ENCODE measurements at regions not wholly inside any gene's neighbourhood (a gene's known extent, or its start where the extent isn't known, plus 50 kb on each side); places are given as distances from the start of the nearest gene placed in this dataset.
"Not testable (repeated sequence)": the region's sequence is repeated elsewhere in the genome, so short reads cannot be mapped to it uniquely, and the experiment has no call there.

DNA sequence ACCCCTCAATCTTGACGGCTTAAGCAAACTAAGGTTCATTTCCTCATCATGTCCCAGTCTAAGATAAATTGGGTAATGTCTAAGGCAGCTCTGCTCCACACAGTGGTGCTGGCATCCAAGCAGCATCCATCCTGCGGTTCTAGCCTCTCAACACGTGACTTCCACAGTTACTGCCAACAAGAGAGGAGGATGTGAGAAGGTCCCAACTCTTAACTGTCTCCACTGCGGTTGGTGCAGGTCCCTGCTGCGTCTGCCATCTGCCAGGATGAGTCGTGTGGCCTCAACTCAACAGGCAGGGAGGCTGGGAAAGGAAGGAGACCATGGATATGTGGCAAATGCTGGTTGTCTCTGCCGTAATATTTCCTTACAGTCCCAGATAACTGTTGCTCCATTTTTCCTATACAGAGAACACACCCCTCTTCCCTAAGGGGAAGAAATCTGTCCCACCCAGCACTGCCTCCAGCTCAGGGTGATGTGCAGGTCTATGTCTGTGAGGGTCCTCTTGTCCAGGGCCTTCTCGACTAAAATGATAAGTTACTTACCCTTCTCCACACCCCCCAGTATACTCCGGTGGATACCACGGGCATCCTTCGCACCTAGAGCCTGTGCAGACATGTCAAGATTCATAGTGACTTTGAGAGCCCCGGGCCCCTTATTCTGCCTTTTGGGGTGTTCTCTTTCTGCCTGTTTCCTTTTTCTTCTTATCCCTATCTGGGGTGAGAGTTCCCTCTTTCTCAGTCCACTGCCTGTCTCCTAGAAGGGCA, 64.7 kb downstream of the KCNJ18 start:
- no peak for DNase-seq

DNA sequence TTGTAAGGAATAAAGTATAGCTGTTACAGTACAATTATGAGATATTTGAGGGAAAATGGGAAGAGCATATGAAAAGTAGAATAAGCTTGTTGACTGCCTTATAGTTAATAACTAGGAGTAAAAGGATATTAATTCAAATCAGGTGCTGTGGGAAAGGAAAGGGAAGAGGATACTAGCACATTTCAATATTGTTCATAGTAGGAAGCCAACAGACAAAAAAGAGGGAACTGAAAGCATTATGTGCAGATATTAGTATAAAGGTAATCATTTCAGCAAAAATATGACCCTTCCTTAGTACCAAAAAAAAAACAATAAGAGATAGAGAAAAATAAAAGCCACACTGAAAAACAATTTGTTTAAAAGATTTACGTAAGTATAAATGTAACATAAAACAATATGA, 67.3 kb downstream of the KCNJ18 start:
- not testable (repeated sequence) for DNase-seq

DNA sequence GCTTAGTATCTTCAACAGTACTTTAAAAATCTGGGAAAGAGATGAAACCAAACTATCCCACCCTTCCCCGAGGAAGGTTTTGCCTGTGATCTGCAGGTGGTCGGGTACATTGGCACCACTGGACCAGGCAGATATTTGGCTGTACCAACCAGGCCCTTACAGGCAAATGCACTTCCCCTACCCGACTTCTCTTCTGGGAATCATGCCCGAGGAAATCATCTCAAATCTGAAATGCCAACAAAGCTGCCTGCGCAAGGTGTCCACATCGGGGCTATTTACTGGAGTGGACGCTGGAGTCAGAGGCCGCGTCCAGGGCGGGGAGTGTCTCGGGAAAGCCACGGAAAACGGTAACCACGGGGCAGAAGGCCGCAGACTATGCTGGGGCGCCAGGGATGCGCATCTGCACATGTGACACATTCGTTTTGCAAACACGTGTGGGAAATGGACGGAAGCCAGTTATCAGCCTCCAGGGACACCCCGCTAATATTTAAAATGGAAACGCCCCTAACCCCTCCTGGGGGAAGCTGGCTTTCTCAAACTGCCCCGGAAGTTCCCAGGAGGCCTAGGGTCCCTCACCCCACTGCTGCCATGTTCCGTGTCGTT, 71.5 kb downstream of the KCNJ18 start:
- DNase-seq = not testable (repeated sequence)

DNA sequence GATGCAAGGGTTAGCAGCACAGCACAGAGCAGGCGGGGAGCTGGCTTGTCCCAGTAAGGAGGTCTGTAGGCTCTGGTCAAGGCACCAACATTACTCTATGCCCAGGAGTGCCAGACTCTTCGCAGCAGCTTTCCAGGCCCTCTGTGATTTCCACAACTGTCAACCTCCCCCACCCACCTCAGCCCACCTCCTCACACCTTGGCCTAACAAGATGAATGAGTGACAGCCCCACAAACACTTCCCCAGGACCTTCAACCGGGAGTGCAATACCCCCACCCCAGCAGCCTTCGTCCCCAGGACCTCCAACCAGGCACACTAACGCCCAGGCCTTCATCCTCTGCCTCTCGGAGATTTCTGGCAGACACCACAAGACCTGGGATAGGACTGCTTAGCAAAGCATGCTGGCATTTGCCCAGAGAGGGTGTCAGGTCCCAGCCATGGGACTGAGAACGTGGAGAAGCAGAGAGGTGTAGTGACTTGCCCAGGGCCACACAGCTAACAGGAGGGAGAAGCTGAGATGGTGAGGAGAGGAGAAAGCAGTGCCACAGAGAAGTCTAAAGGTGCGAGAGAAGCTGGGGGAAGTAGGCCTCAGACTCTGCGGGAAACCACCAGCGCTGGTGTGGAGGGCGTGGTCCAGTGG, 73.4 kb downstream of the KCNJ18 start:
- not testable (repeated sequence) for DNase-seq

DNA sequence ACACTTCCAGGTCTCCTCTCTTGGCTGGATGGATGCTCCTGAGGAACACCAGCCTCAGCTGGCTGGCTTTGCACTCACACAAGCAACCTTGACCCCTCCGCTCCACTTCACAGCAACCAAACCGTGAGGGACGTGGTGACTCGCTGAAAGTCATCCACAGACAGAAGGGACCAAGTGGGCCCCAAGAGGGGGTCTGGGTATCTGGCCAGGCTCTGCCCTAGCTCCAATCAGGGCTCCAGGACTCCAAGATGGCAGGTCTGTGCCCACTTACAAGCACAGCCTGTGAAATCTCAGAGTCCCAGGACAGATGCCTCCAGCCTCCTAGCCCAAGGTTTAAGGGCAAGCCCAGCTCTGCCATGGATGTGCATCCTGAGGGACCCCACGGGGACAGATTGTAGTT, 74.2 kb downstream of the KCNJ18 start:
- not testable (repeated sequence) for DNase-seq

DNA sequence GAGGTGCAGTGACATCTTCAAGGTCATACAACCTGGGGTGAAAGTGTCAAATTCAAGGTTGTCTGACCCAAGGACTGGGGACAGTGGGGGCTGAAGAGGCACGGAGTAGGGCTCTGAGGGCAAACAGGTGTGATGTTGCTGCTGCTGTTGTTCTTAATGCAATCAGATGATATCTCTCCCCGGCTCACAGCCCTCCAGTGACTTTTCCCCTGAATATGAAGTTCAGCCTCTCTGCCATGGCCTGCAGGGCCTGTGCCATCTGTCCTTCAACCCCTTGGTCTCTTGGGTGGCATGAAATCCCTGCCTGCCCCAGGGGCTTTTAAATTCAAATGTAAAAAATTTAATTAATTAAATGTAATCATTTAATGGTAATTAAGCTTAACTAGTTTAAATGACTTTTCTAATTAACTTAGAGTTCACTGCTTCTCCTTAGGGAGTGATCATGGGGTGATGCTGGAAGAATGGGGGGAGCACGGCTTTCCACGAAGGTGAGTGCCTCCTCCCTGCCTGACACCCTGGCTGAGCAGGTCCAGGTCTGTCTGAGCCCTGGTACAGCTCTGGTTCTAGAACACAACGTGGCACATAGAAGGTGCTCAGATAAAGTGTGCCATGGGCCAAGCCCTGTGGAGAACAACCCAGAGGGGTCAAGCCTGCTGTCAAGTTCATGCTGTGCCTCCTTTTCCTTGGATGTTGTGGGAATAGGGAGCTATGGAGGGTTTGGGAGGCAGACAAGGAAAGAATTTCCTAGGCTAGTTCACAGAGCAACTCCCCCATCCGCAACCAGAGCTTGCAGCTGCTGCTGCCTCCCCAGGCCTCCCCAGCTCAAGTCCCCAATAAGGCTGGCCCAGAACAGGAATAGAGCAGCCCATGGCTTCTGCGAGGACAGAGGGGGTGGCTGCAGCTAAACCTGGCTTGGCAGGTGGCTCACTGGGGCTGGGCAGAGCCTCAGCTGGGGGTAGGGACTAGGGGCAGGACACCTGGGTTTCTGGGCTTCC, 75.1 kb downstream of the KCNJ18 start:
- not testable (repeated sequence) for DNase-seq

DNA sequence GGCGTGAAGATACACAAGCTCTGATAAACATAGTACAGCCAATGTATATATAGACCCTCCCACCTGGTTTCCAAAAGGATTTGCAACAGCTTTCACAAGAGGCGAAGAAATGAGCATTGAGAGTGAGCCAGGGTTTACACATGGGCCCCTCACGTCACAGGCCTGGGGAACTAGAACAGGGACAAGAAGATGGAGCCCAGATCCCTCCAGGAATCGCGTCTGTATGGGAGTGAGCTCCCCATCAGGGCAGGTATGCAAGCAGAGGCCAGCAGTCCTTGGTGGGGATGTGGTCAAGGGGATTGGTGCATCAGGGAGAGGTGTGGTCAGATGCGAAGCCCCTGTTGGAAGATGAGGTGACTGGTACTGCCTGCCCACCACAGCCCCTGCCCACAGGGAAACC, 75.9 kb downstream of the KCNJ18 start:
- not testable (repeated sequence) for DNase-seq

DNA sequence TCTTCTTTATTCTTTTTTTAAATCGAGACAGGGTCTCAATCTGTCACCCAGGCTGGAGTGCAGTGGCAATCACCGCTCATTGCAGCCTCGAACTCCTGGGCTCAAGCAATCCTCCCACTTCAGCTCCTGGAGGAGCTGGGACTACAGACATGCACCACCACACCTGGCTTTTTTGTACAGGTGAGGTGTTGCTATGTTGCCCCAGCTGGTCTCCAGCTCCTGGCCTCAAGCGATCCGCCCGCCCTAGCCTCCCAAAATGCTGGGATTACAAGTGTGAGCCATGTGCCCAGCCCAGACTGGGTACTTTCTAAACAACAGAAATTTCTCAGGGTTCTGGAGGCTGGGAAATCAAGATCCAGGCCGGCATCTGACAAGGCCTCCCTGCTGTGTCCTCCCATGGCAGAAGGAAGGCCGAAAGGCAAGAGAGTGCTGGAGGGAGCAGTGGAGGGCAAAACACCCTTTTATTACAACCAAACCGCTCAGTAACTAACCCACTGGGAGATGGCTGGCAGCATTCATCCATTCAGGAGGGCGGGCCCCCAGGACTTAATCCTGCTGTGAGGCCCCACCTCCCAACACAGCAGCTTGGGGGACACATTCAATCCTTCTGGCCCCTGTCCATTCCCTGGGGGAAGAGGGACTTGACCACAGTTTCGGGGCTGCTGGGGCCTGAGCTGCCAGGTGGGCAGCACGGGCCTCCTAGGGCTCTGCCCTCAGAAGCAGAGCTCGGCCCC, 76.6 kb downstream of the KCNJ18 start:
- not testable (repeated sequence) for DNase-seq

DNA sequence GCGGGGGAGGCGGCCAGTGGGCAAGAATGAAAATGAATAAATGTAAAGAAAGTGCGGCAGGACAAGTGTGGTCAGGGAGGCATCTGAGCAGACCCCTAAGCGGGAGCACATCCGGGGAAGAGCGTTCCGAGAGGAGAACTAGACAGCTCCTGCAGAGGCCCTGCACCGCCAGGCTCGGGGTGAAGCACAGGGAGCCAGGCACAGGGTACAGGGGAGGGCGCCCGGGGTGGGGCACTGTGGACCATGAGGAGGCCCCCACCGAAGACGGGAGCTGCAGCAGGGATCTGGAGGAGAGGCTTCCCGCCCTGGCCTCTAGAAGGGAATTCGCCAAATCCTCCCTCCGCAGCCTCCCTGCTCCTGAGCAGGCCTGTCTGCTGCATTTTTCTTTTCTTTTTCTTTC, 77.5 kb downstream of the KCNJ18 start:
- DNase-seq = not testable (repeated sequence)

DNA sequence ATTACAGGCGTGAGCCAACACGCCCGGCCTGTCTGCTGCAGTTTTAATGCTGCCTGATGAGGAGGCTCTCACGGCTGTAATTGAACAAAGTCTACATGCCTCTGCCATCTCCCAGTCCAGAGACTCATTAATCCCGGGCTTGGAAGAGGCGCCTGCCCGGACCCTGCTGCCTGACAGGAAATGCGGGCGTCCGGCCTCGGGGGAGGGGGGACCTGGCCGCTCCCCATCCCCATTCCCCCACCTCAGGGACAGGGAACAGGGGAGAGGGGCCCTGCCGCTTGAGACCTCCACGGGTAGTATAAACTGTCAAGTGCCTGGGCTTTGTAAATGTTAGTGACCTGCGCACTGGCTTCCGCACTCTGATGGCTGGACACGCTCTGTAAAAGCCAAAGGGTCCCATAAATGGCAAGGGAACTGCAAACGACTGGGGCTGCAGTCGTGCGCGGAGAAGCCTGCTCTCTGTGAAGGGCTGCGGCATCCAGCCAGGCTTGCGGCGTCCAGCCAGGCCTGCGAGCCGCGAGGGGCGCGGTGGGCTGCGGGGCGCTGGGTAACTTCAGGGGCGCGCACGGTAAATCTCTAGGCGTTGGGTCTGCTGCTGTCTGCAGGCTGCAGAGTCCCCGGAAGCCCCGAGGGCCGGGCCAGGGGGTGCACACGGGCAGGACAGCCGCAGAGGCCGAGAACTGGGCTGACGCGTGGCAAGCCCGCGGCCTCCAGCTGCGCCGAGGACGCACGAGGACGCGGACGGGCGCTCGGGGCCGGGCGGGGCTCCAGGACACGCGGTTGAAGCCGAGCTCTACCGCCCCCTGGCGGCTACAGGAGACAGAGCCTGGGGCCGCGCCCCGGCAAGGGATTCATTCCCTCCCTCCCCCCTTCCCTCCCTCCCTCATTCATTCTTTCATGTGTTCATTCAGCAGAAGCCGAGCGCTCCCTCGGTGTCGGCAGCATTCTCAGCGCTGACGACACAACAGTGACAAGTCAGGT, 78.4 kb downstream of the KCNJ18 start:
- DNase-seq = peak; percentile 32

DNA sequence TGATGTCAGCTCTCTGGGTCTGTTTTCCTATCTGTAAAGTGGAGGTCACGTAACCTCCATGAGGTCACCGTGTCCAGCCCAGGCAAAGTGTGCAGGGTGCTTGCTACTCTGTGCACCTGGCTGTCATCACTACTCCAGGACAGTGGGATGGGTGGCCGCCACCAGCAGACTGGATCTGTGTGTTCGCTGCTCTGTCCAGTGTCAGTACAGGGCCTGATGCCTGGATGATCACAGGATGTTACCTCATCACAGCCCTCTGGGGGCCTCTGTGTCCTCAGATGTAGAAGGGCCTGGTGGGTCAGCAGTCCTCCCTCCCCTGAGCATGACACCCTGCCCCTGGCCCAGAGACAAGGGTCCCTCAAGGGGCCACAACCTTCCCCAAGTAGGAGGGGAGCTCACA, 80.0 kb downstream of the KCNJ18 start:
- DNase-seq = no peak

DNA sequence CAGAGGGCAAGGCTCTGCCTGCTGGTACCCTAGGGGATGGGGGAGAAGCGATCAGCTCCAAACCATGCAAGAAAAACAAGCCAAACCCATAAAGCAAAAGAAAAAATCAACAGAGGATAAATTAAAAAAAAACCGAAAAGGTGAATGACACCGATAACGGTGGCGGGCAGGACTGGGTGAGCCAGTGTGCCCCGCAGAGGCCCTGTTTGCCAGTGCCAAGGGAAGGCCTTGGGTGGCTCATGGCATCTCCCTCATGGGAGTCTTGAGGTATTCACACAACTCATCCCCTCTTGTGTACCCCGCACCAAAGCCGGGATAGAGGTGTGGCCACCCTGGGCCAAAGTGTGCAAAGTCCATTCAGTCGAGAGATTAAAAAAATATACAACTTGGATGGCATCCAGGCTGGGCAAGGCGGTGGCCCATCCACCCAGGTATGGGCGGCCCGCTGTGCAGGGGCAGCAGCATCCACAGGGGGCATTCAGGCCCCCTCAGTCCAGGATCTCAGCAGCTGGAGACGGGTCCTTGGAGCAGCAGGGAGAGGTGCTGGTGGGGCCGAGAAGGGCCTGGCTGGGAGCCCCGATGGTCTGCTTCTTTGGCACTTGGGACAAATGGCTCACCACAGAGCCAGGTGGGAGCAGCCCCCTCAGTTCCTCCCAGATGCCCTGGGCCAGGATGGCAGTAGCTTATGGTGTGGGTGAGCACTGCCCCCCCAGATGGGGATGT, 80.8 kb downstream of the KCNJ18 start:
- not testable (repeated sequence) for DNase-seq

DNA sequence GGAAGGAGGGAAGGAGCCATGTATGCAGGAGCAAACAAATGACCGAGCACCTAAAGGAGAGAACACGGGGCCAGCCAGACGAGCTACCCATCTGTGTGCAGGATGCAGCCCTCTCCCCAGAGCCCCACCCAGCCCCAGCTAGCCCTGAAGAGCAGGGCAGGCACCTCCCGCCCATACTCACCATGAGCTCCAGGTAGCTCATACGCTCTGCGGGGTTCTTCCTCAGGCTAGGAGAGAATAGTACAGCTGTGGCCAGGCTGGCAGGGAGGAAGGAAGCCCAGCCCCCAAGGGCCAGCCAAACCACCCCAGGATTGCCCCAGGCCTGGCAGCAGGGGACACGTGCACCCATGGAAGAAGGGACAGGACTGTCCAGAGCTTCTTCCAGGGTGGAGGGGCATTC, 81.9 kb downstream of the KCNJ18 start:
- no peak for DNase-seq

DNA sequence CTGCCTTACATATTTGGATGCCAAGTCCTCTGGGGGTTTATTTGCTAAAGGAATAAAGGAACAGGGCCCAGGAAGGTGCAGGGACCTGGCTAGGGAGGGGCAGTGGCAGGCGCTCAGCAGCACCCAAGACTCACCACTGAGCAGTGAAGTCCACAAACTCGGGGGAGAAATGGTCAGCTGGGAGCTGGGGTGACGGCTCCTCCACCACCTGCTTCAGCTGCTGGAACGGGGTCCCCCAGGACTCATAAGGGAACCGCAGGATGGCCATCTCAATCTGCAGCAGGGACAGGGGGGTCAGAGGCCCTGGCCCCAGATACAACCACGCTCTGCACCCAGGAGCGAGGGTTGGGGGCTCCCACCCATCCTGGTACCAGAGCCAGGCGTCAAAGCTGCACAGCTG, 83.2 kb downstream of the KCNJ18 start:
- DNase-seq = not testable (repeated sequence)

DNA sequence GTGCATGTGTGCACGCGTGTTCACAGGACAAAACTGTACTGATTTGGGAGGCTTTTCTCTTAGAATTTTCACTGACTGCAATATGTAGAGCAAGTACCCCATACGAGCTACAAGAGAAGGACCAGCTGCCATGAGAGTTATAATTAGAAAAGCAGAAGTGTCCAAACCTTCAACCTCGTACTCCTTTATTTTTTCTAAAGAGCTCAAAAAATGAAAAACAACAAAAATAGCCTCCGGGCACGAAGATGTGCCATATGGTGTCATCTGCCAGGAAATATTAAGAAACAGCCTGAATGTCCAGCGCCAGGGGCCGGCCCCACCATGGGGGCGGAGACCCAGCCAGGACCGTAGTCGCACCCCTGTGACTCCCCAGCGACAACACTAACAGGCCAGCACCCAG, 84.6 kb downstream of the KCNJ18 start:
- not testable (repeated sequence) for DNase-seq

DNA sequence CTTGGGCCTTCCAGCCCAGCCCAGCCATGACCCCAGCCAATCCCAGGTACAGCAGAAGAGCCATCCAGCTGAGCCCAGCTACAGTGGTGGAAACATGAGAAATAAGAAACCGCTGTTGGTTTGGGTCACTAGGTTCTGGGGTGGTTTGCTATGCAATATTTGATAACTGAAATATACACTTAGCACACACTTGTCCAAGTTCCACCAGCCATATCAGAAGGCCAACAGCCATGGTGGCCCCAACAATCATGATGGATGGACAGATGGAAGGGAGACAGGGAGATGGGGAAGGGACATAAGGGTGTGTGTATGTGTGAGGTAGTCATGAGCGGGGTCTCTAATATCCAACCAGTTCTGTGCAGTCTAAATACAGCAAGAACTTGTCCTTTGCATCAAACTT, 86.5 kb downstream of the KCNJ18 start:
- not testable (repeated sequence) for DNase-seq

DNA sequence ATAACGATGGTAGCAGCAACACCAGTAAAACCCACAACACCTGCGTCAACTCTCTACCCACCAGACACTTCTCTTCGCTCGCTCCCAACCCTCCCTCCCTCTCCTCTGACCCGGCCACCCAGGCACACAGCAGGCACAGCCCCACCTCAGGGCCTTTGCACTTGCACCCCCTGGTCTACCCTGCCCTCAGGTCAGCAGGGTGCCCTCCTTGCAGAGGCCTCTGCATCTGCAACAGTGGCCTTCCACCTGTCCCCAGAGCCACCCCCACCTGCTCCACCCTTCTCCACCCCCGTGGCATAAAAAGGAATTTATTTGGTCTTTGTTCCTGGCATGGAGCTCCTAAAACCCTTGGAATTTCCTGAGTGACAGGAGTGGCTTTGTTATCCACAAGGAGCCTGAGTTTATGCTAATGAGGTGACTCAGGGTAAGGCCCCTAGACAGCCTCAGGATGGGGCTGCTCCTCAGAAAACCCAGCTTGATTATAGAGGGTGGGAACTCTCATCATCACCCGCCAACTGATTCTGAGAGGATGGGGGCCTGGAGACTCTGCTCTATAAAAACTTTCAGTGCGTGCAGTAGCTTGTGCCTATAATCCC, 88.1 kb downstream of the KCNJ18 start:
- DNase-seq = not testable (repeated sequence)

DNA sequence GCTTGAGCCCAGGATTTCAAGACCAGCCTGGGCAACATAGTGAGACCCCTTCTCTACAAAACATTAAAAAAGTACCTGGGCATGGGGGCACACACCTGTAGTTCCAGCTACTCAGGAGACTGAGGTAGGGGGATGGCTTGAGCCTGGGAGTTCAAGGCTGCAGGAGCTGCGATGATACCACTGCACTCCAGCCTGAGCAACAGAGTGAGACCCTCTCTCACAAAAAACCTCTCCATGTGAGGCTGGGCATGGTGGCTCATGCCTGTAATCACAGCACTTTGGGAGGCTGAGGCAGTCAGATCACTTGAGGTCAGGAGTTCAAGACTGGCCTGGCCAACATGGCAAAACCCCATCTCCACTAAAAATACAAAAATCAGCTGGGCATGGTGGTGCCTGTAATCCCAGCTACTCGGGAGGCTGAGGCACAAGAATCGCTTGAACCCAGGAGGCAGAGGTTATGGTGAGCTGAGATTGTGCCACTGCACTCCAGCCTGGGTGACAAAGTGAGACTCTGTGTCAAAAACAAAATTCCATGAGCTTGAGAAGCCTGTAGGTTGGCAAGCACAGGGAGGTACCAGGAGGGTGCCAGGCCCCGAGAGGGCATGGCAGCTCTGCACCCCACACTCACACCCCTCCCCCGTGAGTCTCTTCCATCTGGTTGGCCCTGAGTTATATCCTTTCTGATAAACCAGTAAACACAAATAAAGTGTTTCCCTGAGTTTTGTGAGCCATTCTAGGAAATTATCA, 88.8 kb downstream of the KCNJ18 start:
- not testable (repeated sequence) for DNase-seq

DNA sequence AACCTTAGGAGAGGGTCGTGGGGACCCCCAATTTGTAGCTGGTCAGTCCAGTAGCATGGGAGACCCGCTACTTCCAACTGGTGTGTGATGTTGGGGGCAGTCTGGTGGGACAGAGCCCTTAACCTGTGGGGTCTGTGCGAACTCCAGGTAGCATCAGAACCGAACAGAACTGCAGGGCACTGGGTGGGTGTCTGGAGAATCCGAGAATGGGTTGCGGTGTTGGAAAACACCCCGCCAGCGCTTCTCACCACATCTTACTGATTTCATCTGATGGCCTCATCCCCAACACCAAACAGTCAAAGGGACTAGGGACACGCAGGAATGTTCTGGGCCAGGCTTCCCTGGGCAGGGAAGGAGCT, 89.3 kb downstream of the KCNJ18 start:
- not testable (repeated sequence) for DNase-seq

Measured in retina (tissue), 1 donor.